ENCODE measurements at regions not wholly inside any gene's neighbourhood (a gene's known extent, or its start where the extent isn't known, plus 50 kb on each side); places are given as distances from the start of the nearest gene placed in this dataset.

- TF ChIP-seq CTCF (conservative IDR thresholded peaks at IDR 0.05): no peak
- no peak for TF ChIP-seq ZFX (IDR thresholded peaks at IDR 0.05)
- no peak overlapping the region for H3K27ac ChIP-seq
Observed at GRCh38 chrX:97847885-97848679, 964.4 kb downstream of the RPA4 start.

- TF ChIP-seq CTCF (conservative IDR thresholded peaks at IDR 0.05) (no peak), ZFX (IDR thresholded peaks at IDR 0.05) (no peak)
- no peak overlapping the region for H3K27ac ChIP-seq
Observed at GRCh38 chrX:97849951-97850350, 966.2 kb downstream of the RPA4 start.

- TF ChIP-seq CTCF (conservative IDR thresholded peaks at IDR 0.05) (no peak), ZFX (IDR thresholded peaks at IDR 0.05) (no peak)
- H3K27ac ChIP-seq: no peak overlapping the region
Observed at GRCh38 chrX:97850911-97851310, 967.2 kb downstream of the RPA4 start.

- TF ChIP-seq CTCF (conservative IDR thresholded peaks at IDR 0.05) (no peak), ZFX (IDR thresholded peaks at IDR 0.05) (no peak)
Observed at GRCh38 chrX:97854086-97854485, 970.4 kb downstream of the RPA4 start.

GRCh38 chrX:97858592-97858991 is 974.9 kb downstream of the RPA4 start:
- no peak overlapping the region for H3K27ac ChIP-seq
- TF ChIP-seq CTCF (conservative IDR thresholded peaks at IDR 0.05) (no peak), ZFX (IDR thresholded peaks at IDR 0.05) (no peak)

More at GRCh38 chrX:97854086-97854485, 970.4 kb downstream of the RPA4 start:
- peak overlapping the region; percentile 50 for H3K27ac ChIP-seq

GRCh38 chrX:97860226-97860625 is 976.5 kb downstream of the RPA4 start:
- no peak overlapping the region for H3K27ac ChIP-seq
- TF ChIP-seq ZFX (IDR thresholded peaks at IDR 0.05) (no peak), CTCF (conservative IDR thresholded peaks at IDR 0.05) (no peak)

GRCh38 chrX:97863261-97863660 is 979.6 kb downstream of the RPA4 start:
- TF ChIP-seq ZFX (IDR thresholded peaks at IDR 0.05) (no peak), CTCF (conservative IDR thresholded peaks at IDR 0.05) (no peak)
- no peak overlapping the region for H3K27ac ChIP-seq
